CD4-positive, alpha-beta T cell treated with Interleukin-1 beta for 1 hour (primary cell): ENCODE measurements at regions not wholly inside any gene's neighbourhood (a gene's known extent, or its start where the extent isn't known, plus 50 kb on each side); places are given as distances from the start of the nearest gene placed in this dataset.
A peak's percentile ranks its signal among the peaks of the same experiment; 100 is the strongest.

ENCODE experiments used
- DNase-seq, 2 donors: peaks; one replicate each; pipeline ENCODE4 v3.0.0-alpha.2; 2020 to 2022

DNA sequence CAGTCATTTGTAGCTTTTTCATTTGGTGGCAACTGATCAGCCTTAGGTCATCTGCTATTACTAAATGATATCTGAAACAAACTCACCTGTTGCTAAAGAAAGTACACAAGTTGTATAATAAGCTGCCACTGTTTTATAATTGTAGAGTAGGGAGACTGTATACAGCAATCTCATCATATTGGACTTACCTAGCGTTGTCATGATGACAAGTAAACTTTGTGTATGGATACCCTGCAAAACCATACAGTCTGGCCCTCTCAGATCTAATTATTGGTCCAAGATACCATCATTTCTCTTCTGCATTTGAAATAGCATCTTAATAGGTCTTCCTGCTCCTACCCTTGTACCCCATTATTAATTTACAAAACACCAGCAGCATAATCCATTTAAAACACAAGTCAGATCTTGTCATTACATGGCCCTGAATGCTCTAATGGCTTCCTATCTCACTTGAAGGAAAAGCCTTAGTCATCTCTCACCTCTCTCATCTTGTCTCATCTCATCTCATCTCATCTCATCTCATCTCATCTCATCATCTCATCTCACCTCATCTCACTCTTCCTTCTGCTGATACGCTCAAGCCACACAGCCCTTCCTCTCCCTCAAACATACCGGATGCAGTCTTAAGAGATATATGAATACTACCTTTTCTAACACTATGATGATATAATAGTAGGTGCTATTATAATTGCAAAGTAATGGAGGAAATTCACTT lies 540.6 kb downstream of the MDFIC start:
- no peak for DNase-seq

DNA sequence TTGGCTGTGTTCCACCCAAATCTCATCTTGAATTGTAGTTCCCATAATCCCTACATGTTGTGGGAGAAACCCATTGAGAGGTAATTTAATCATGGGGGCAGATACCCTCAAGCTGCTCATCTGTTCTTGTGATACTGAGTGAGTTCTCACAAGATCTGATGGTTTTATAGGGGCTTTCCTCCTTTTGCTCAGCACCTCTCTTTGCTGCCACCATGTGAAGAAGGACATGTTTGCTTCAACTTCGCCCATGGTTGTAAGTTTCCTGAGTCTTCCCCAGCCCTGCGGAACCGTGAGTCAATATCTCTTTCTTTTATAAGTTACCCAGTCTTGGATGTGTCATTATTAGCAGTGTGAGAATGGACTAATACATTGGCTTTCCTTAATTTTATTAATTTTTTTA lies 527.8 kb downstream of the MDFIC start:
- no peak for DNase-seq

DNA sequence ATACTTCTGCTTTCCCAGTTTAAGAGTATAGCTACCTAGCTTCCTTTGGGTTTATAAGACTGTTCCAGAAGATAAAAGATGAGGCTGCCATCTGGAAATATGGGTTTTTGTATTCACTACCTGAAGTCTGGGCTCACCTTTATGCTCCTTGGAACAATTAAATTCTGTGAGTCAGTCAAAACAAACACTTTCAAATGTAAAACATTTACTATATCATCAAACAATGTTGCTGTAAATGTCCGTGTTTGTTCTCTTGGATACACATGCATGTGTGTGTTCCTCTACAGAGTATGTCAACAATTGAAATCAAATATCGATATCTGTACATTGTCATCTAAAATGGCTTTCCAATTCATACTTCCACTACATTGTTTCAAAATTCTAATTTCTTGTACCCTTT lies 525.6 kb downstream of the MDFIC start:
- DNase-seq: no peak

DNA sequence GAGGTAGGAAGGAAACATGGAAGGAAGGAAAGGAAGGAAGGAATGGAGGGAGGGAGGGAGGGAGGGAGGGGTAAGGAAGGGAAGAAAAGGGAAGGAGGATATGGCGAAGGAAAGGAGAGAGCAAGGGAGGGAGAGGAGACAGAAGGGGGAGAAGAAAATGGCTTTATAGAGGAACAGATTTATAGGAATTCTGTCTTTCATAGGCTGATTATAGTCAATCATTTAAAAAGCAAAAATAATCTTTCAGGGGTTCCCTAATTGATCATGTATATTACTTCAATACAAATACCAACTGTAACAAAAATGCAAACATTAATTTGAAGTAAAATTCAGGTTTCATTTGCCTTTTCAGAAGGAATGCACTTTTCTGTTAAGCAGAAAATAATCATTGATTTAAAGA lies 519.1 kb downstream of the MDFIC start:
- no peak for DNase-seq

DNA sequence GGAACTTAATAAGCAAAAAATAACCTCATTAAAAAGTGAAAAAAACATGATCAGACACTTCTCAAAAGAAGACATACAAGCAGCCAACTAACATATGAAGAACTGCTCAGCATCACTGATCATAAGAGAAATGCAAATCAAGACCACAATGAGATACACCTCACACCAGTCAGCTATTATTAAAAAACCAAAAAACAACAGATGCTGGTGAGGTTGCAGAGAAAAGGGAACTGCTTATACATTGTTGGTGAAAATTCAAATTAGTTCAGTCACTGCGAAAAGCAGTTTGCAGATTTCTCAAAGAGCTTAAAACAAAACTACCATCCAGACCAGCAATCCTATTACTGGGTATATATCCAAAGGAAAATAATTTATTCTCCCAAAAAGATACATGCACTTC lies 513.3 kb downstream of the MDFIC start:
- no peak for DNase-seq

DNA sequence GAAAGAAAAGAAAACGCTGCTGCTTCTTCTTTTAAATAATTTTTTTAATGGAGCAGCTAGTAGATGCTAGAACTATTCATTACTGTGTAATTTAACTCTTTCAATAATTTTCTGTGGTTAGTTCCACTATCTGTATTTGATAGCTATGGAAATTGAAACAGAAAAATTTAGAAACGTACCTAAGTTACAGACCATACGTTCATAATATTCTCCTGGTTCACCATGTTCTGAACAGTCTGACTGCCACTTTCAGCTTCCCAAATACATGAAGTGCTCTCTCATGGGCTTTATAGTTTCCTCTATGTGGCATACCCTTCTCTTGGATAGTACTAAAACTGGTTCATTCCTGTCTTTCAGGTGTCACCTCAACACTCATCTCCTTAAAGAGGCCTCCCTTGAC lies 508.0 kb downstream of the MDFIC start:
- DNase-seq: no peak

DNA sequence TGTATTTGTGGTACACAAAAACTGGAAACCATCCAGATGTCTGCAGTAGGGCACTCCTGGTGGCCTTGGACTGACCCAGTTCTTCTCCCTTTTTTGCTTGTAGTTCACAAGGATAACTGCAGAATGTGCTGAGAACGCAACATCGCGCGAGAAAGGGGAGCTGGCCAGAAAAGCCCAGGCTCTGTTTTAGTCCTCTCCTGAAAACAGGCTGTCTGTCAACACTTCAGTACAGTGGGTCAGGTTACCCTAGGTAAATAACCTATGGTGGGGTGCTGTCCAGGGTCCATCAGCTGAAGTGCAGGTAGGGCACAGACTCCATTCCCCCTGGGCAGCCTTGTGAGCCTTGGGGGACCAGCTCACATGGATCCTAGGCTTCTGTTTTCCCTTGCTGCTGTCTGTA lies 495.8 kb downstream of the MDFIC start:
- DNase-seq: no peak

DNA sequence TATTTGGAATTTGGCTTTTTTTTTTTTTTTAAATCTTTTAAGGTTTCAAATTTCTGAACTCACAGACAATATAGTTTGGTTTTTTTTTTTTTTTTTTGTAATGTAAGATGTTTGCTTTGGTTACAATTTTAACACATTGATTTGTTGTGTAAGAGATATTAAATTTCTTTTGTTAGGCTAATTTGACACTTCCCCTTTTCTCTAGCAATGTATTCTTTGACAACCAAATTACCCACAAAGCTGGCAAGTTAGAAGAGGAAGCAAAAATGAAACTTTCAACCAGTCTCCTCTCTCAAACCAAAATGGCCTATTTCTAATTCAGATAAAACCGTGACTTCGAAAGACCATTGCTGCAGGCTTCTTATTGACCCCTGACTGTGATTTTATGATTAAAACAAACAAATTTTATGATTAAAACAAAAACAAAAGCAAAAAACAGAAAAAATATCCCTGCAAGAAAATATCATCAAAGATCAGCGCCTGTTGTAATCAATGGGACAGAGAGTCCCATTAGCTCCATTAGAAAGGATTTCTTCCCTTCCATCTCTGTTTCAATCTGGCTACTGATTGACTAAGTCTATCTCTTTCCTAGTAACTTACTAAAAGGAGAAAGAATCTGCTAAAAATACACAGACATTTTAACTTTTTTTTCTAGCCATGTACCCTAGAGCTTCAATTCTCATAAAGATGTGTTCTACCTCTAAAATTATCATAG lies 489.2 kb downstream of the MDFIC start:
- peak in 1 of 2 donors; percentile 8 for DNase-seq

DNA sequence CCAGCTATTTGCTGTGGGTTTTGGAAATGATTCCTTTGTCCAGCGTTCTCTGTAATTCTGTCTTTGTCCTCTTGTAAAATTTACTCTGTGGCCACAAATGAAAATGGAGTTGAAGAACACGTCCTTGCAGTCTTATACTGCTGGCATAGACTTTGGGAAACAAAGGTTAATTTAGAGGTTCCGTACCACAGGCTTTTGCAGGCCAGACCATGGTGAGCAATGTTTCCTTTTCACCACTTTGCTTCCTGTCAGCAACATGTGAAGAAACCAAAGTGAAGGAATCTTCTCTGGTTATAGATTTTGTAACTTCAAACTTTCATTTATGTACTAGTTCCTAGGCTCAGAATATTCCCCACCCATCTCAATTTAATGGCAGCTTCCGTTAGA lies 488.5 kb downstream of the MDFIC start:
- DNase-seq: peak in 1 of 2 donors; percentile 3

DNA sequence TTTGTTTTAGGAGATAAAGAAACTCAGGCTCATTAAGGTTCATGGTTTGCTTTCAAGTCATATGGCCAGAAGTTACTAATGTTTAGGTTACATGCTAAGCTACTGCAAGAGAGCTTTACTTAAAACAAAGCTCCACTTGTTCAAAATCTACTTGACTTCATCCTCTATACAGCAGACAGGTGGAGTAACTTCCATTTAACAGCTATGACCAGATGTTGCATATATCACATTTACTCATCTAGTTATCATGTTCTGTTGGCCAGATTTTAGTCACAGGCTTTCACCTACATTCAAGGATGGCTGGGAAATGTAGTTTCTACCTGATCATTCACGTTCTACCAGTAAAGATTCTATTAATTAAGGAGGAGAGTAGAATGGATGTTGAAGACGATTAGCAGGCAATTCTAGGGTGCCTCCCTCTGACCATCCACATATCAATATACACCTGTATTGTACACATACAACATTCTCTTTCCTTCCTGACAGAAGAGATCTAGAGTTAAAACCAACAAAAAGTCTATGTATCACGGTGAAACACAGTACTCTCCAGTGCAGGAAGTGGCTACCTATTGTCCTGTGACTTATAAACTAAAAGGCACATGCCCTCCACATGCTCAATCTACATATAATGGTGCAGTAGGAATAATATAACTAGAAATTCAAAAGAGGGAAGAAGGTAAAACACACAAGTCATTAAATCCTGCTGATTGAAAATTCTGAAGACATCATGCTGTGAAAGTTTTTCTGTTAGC lies 488.0 kb downstream of the MDFIC start:
- DNase-seq: no peak

DNA sequence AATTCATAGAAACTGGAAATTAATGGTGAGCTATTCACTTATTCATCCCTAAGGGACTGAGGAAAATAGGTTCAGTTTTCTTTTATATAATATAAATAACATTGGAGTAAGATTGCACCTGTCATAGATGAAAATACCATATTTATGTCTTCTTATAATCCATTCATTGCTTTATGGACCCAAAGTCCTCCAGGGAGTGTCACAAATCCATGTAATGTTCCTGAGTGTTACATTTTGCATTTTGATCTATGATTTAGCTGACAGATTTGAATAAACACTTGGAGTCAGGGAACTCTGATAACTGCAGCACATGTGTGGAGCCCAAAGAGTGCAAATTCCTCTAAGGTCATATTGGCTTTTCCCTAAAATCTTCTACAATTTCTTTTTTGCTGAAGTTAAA lies 484.3 kb downstream of the MDFIC start:
- DNase-seq: no peak

DNA sequence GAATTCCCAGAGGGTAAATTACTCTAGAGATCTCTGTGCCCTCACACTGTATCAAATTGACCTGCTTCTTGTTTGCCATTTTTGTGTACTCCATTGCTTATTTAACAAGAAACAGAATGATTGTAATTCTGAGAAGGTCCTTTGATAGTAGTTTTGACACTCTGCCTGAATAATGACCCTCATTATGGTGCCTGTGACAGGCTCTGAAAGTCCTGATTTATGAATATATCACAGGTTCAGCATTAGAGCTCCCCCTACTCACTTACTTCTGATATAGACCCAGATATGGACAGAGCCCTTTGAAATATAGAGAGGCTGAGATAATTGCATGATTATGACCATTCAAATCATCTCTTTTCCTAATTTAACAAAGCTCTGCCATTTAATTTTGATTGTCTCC lies 465.2 kb downstream of the MDFIC start:
- no peak for DNase-seq

DNA sequence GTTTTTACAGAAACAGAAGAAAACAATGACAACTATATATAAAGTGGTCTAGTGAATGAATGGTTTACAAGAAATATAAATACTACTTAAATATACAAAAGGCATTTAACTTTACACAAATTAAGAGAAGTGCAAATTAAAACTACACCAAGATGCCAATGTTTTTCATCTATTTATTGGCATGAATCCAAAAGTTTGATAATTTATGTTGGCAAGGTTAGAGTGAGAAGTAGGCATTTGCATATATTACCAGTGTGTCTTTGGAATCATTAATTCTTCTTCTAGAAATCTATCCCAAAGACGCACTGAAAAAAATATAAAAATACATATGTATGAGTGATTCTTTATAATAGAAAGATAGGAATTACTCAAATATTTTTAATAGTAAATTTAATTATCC lies 457.4 kb downstream of the MDFIC start:
- DNase-seq: no peak

DNA sequence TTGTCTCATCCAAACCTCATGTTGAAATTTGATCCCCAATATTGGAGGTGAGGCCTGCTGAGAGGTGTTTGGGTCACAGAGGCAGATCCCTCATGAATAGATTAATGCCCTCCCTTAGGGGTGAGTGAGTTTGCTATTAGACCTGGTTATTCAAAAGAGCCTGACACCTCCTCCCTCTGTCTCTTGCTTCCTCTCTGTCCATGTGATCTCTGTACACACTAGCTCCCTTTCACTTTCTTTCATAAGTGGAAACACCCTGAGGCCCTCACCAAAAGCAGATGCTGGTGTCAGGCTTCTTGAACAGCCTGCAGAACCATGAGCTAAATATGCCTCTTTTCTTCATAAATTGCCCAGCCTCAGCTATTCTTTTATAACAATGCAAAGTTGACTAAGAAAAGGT lies 447.1 kb downstream of the MDFIC start:
- no peak for DNase-seq

DNA sequence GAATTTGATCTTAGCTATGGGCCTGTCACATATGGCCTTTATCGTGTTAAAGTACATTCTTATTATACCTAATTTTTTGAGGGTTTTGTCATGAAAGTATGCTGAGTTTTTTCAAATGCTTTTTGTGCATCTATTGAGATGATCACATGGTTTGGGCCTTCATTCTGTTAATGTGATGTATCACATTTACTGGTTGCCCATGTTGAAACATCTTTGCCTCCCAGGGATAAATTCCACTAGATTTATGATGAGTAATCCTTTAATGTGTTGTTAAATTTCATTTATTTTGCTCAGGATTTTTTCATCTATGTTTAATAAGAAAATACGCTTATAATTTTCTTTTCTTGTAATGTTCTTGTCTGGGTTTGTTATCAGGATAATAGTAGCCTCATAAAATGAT lies 442.0 kb downstream of the MDFIC start:
- DNase-seq: no peak

DNA sequence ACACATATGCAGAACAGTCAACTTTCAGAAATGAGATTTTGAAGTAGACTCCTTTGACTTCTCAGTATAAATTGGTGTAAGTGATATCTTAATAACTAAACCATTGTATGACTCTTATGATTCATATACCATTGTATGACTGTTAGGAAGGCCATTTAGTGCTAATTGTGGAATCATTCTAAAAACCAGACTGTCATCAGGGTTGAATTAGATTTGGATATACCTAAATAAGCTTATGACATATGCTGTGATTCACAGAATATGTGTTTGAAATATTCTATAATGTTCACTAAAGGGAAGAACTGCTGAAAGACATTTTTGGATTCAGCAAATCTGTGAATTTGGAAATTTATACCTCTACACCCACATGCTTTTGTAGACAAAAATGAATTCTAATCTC lies 438.1 kb downstream of the MDFIC start:
- no peak for DNase-seq

DNA sequence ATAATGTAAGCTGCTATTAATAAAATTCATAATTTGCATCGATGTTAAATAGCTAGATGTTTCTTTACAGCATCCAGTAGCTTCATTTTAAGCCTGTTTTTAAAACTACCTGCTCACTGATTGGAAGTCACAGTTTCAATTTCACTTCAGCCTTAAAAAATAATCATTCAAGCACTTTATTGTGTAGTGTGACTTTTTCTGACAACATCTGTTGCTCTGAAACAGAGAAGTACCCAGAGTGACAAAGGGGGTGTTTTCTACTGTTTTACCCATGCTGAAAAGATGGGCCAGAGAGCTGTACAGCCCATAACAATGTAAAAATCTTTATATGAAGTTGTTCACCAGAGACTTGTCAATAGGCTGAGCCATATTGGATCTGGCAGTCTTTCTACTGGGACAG lies 437.2 kb downstream of the MDFIC start:
- DNase-seq: no peak

DNA sequence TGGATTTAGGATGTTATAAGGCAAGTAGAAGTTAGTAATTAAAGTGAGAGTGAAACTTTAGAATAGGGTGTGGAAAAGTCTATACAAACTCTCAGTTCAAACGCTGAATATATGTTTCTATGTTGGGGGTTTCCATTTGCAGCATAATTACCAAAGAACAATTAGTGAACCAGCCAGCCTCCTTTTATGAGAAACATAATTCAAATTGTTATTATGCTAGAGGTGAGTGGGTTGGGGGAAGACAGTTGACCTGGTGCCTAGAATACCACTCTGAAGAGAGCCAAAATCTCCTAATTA lies 435.8 kb downstream of the MDFIC start:
- DNase-seq: no peak

DNA sequence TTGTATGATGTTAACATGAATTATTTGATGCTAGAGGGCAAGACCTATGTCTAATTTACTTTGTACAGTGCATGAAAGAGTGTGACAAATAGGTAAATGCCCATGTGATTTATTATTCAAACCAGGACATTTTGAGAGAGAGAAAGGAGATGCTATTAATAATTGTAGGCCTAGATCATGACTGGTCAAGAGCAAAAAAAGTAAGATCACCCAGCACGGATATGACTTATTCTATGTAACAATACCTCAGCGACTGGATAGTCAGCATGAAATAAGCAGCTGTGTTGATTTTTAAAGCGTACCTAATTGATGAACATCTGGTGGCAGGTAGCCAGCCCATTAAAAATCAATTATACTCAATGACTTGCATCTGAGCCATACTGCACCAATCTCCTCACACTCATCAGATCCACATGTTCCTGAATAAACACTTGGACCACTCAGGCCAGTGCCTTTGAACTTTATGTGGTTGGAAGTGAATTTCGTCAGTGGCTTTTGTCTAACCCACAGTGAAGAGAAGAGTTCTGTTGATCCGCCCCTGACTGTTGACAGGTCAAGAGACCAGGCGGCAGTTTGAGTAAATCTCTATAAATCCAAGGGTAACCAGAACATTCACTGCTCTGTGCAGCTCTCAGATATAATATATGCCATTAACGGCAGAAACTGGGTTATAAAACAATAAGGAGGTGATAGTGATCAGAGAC lies 435.3 kb downstream of the MDFIC start:
- no peak for DNase-seq

DNA sequence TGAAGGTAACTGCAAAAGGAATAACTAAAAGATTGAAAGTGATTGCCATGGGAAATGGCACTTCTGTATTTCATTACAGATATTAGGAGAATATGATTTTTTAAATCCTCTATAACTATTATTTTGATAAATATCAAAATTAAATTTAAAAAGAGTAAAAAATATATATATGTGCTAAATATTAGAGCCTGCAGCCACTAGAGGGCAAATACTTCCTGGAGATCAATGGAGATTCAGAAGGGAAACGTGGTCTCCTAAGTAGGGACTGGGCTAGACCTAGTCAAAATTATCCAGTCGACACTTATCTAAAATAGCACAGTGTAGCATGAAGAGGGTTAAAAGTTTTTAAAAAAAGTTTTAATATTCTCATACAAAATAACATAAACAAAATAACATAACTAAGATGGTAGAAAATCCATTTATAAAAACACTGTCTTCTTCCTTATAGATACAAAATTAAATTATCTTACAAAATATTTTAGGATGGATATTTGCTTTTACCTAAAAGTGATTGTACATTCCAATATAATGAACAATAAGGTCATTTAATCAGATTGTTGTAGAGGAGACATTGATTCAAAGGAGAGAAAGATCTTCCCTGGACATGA lies 434.3 kb downstream of the MDFIC start:
- peak in 1 of 2 donors; percentile 5 for DNase-seq

DNA sequence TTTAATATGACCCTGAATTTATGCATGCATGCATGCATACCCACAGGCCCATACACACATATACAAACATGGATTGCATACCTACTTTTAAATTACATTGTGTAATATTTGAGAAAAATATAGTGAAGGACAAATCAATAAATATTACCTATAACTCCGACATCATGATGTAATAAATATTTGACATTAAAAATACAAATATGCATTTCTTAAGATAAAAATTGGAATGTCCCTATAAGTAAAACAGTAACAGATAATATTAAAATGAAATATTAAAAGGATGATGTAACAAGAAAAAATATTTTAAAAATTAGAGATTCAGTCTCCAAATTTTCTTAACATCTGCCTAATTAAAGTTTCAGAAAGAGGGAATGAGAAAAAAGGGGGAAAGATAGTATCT lies 433.0 kb downstream of the MDFIC start:
- DNase-seq: no peak

DNA sequence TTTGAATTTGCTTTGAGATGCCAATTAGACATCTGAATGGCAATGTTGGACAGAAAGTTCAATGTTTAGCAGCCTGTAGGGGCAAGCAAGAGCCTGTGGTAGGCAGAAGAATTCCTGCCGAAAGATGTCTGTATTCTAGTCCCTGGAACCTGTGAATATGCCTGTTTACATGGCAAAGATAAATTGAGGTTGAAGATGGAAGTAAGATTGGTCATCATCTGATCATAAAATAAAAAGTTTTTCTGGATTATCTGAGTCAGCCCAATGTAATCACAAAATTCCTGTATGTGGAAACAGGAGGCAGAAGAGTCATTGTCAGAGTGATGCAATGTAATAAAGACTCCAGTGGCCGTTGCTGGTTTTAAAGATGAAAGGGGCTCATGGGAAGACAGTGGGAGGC lies 430.5 kb downstream of the MDFIC start:
- DNase-seq: no peak

DNA sequence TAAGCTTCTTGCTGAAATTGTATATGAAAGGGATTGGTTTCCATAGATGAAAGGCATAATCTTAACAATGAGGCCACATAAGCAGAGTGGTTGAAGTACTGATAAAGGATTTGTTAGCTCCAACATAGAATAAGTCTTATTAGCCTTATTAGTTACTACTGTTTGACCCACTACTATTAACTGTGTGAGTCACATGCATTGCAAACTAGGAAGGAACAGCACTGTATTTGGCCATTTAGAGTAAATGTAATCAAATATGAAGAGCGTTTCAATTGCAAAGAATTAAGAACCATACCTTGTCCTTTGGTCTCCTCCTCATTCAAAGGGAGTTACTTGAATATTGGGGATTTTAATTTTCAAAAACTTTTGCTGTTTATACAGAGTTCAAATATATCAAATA lies 428.9 kb downstream of the MDFIC start:
- DNase-seq: no peak
